ENCODE measurements at regions not wholly inside any gene's neighbourhood (a gene's known extent, or its start where the extent isn't known, plus 50 kb on each side); places are given as distances from the start of the nearest gene placed in this dataset.
A peak's percentile ranks its signal among the peaks of the same experiment; 100 is the strongest.
"Not testable (repeated sequence)": the region's sequence is repeated elsewhere in the genome, so short reads cannot be mapped to it uniquely, and the experiment has no call there.

DNA sequence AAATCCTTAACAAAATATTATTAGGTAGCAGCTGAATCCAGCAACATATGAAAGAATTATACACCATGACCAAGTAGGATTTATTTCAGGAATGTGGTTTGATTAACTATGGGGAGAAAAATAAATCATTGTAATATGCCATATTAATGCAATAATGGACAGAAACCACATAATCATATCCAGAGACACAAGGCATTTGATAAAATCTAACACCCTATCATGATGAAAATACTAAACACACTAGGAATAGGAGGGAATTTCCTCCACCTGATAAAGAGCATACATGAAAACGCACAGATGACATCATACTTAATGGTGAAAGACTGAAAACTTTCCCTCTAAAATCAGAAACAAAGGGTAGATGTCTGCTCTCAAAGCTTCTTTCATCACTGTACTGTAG lies 238.9 kb downstream of the PHLDA1 start:
- Mint-ChIP-seq H3K4me3 (no peak overlapping the region), H3K36me3 (peaks cover 2% of the 10 kb centered on the region), H3K4me1 (peaks cover 24% of the 10 kb centered on the region), H3K9me3 (no peaks in the 10 kb centered on the region), H3K27me3 (peaks cover 2% of the 10 kb centered on the region), H3K27ac (no peak overlapping the region)

DNA sequence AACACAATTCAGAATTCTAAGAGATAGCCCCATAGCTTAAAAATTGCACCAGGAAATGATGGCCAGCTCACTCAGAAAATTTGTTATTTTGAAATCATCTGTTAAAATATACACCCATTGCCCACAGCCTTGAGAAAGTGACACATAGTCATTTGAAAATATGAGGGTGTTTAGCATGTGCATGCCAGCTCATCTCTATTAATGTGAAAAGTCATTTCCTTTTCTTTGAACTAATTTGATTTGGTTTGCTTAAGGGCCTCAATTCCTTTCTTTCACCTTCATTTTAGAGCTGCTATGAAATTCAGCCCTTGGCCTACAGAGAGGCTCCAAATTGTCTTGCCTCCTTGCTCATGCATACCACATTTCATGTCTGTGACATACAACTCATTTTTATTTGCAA lies 241.4 kb downstream of the PHLDA1 start:
- H3K4me3 Mint-ChIP-seq = peak overlapping the region; percentile 12
- no peaks in the 10 kb centered on the region for H3K9me3 Mint-ChIP-seq
- peaks cover 2% of the 10 kb centered on the region for H3K27me3 Mint-ChIP-seq
- peak overlapping the region; percentile 60 for H3K27ac Mint-ChIP-seq
- H3K36me3 Mint-ChIP-seq = peaks cover 2% of the 10 kb centered on the region
- H3K4me1 Mint-ChIP-seq = peaks cover 24% of the 10 kb centered on the region

DNA sequence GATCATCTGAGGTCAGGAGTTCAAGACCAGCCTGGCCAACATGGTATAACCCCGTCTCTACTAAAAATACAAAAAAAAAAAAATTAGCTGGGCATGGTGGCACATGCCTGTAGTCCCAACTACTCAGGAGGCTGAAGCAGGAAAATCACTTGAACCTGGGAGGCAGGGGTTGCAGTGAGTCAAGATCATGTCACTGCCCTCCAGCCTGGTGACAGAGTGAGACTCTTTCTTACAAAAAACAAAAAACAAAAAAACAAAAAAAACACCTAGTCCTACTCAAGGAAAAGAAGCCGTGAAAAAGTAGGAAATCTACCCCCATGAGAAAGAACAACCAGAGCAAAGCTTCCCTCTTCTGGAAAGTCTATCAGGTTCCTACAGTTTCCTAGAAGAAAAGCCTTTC lies 244.4 kb downstream of the PHLDA1 start:
- H3K27ac Mint-ChIP-seq, H3K4me3 Mint-ChIP-seq, H3K9me3 Mint-ChIP-seq, H3K36me3 Mint-ChIP-seq, H3K27me3 Mint-ChIP-seq: not testable (repeated sequence)
- H3K4me1 Mint-ChIP-seq = peaks cover 16% of the 10 kb centered on the region

DNA sequence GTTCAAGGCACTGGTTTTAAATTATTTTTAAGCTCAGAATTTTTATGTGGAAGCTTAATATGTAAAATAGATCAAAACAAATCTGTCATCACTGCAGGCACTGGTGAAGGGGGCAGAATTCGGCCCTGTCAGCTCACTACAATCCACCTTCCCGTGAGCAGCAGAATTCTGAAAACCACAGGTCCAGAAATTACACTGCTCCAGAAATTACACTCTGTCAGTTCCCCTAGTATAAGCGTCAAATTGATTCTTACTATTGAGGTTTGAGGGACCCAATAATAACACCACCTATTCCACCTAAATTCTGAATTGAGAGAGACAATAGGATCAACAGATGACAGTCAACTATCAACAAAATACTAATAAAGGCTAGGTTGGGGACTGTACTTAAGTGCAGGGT lies 245.5 kb downstream of the PHLDA1 start:
- H3K4me3 Mint-ChIP-seq = no peak overlapping the region
- H3K4me1 Mint-ChIP-seq = peaks cover 21% of the 10 kb centered on the region
- peaks cover 2% of the 10 kb centered on the region for H3K36me3 Mint-ChIP-seq
- no peaks in the 10 kb centered on the region for H3K27me3 Mint-ChIP-seq
- H3K27ac Mint-ChIP-seq = no peak overlapping the region
- H3K9me3 Mint-ChIP-seq = no peaks in the 10 kb centered on the region

DNA sequence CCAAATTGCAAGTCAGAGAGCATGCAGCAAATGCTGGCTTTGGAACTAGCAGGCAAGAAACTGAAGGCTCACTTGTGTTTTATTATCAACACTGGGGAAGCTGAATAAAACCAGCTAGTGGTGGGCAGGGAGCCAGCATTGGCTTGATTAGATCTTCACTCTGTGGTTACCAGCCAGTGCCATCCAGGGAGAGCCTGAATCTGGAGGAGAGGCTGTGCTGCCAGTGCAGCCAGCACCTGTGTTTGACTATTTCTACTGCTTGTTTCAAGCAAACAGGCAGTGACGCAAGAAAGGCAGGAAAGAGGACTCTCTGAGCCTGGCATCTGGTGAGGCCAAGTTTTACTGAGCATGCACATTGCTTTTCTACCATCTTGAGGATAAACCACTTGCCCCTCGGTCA lies 247.0 kb downstream of the PHLDA1 start:
- H3K27ac Mint-ChIP-seq = no peak overlapping the region
- H3K4me1 Mint-ChIP-seq = peaks cover 14% of the 10 kb centered on the region
- peaks cover 1% of the 10 kb centered on the region for H3K27me3 Mint-ChIP-seq
- no peaks in the 10 kb centered on the region for H3K36me3 Mint-ChIP-seq
- H3K9me3 Mint-ChIP-seq = no peaks in the 10 kb centered on the region
- no peak overlapping the region for H3K4me3 Mint-ChIP-seq

DNA sequence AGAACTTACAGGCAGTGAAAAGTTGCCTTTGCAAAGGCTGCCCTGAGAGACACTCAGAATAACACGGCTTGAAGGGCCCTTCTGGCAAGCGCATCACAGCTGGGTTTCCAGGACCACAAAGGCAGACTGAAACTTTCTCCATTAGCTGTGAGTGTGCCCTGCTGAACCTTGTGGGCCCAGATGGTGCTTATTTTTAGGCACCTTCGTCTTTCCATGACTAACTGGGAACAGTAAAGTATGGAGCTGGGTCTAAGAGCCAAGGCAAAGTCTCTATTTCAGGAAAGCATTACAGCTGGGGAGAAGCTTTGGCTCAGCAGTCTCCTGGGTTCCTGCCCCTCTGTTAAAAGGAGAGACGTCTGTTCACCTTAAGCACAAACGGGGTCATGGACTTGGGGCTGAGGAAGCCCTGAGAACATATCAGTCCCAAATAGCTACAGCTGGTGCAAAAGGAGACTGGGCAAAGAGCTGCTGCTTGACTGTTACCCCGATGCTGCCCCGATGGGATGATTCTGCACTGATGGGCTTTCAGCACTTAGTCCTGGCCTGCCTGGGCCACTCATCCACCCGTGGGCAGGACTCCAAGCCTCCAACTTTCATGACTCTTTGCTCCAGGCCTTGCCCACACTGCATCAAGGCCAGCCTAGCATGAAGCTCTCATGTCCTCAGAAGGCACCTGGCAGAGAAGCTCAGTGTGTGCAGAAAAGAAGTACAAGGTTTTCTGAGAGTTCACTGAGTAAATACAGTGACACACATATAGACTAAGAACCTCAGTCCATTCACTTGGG lies 248.3 kb downstream of the PHLDA1 start:
- Mint-ChIP-seq H3K4me1 (peaks cover 14% of the 10 kb centered on the region), H3K4me3 (no peak overlapping the region), H3K27ac (no peak overlapping the region), H3K9me3 (no peaks in the 10 kb centered on the region), H3K27me3 (peaks cover 2% of the 10 kb centered on the region), H3K36me3 (no peaks in the 10 kb centered on the region)

DNA sequence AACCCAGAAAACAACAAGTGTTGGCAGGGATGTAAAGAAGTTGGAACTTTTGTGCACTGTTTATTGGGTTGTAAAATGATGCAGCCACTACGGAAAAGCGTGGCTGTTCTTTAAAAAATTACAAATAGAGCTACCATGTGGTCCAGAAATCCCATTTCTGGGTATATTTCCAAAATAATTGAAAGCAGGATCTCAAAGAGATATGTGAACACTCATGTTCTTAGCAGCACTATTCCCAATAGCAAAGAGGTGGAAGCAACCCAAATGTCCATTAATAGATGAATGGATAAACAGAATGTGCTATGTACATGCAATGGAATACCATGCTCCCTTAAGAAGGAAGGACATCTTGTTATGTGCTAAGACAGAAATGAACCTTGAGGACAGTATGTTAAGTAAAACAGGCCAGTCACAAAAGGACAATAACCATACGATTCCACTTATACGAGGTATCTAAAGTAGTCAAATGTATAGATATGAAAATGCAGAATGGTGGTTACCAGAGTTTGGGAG lies 249.5 kb downstream of the PHLDA1 start:
- peaks cover 14% of the 10 kb centered on the region for H3K4me1 Mint-ChIP-seq
- H3K27me3 Mint-ChIP-seq = peaks cover 4% of the 10 kb centered on the region
- H3K9me3 Mint-ChIP-seq = no peaks in the 10 kb centered on the region
- H3K36me3 Mint-ChIP-seq = no peaks in the 10 kb centered on the region
- H3K4me3 Mint-ChIP-seq = no peak overlapping the region
- no peak overlapping the region for H3K27ac Mint-ChIP-seq

DNA sequence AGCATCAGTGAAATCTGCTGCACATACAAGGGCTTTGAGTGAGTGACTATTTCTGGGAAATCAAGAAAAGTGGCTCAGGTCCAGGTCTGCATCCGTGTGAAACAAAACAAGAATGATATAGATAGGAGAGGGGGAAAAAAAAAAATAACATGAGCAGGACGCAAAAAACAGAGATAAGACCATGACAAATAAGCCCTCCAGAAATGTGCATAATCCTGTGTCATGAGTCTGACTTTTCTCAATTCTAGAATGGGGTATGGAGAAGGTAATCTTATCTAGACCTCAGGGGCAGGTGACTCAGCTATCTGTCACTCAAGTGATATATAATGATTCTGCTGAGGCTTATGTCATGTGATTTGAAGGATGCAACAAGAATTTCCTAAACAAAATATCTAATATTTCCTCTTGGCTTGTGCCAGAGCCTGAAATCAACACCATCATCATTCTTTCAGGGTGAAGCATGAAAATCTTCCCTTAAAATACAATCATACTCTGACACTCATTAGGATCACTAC lies 250.0 kb downstream of the PHLDA1 start:
- Mint-ChIP-seq H3K27me3 (peaks cover 4% of the 10 kb centered on the region), H3K36me3 (no peaks in the 10 kb centered on the region), H3K4me1 (peaks cover 14% of the 10 kb centered on the region), H3K27ac (peak overlapping the region; percentile 2), H3K9me3 (no peaks in the 10 kb centered on the region), H3K4me3 (no peak overlapping the region)

DNA sequence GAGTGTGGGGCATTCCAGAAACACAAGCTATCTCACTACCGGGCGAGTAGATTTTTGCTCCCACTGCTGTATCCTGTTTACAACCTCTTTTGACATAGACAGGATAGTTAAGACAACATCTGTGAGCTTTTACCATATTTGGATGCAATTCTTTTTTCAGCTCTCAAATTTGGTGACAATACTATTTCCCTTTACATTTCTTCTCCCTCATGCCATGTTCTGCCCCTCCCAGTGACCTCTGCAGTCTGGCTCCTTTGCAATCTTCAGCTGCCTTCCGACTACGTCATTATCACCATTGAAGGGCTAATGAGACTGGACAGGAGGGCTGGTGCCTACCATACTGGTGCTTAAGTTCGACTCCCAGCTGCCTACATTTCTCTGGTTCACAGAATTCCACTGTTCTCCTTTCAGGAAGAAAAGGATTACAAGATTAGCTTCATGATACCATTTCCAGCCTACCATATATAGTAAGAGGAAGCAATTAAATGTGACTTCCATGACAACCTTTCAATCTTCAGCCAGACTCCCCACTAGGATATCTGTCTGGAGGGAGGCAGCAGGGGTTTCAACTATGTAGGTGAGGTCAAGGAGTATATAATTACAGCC lies 251.6 kb downstream of the PHLDA1 start:
- H3K4me3 Mint-ChIP-seq = no peak overlapping the region
- peaks cover 14% of the 10 kb centered on the region for H3K4me1 Mint-ChIP-seq
- no peak overlapping the region for H3K27ac Mint-ChIP-seq
- peaks cover 4% of the 10 kb centered on the region for H3K27me3 Mint-ChIP-seq
- H3K36me3 Mint-ChIP-seq = no peaks in the 10 kb centered on the region
- no peaks in the 10 kb centered on the region for H3K9me3 Mint-ChIP-seq

DNA sequence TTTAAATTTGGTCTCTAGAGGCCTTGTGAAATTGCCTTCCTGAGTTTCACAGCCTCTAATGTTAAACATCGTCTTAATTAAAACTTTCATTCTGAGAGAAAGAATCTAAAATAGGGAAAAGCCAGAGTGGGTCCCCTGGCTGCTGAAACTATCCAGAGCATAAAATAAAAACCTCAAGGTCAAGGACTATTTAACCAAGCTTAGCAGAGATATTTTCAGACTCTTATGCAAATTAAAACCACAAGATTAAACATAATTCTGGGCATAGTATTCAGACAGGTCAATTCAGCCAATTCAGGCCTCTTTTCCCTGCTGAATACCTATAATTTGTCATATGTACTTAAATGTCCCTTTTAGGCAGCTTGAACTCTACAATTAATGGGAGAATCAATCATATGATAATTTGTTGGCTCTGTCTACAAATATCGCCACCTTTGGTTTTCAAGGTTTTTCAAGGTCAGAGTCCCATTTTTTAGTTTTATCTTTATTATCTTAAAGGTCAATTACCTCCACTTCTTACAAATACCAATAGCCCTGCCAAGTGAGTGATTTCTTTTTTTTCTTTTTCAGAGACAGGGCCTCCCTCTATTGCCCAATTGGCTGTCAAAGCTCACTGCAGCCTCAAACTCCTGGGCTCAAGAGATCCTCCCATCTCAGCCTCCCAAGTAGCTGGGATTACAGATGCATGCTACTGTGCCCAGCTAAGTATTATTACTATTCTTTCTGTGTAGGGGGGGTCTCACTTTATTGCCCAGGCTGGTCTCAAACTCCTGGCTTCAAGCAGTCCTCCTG lies 257.1 kb downstream of the PHLDA1 start:
- Mint-ChIP-seq H3K9me3 (no peaks in the 10 kb centered on the region), H3K4me3 (no peak overlapping the region), H3K4me1 (no peaks in the 10 kb centered on the region)

DNA sequence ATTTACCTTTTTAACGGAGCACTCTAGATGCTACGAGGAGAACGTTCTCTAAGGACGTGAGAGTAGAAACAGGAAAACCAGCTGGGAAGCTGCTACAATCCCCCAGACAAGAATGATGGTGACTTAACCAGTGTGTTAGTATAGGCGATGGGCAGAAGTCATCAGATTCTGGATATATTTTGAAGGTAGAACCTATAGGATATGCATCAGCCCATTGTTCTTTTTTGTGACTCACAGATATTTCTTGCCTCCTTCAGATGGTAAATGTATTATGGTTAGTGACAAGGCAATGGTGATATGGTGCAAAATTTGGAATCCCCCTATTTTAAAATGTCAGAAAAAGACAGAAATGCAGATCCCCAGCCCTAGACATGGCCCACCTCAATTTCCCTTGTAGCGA lies 258.2 kb downstream of the PHLDA1 start:
- H3K9me3 Mint-ChIP-seq = no peaks in the 10 kb centered on the region
- peaks cover 4% of the 10 kb centered on the region for H3K27me3 Mint-ChIP-seq
- H3K27ac Mint-ChIP-seq = no peak overlapping the region
- no peaks in the 10 kb centered on the region for H3K36me3 Mint-ChIP-seq
- H3K4me3 Mint-ChIP-seq = no peak overlapping the region
- no peaks in the 10 kb centered on the region for H3K4me1 Mint-ChIP-seq

More for the DNA sequence above, 257.1 kb downstream of the PHLDA1 start:
- H3K27me3 Mint-ChIP-seq = peaks cover 2% of the 10 kb centered on the region
- H3K27ac Mint-ChIP-seq = no peak overlapping the region
- no peaks in the 10 kb centered on the region for H3K36me3 Mint-ChIP-seq

DNA sequence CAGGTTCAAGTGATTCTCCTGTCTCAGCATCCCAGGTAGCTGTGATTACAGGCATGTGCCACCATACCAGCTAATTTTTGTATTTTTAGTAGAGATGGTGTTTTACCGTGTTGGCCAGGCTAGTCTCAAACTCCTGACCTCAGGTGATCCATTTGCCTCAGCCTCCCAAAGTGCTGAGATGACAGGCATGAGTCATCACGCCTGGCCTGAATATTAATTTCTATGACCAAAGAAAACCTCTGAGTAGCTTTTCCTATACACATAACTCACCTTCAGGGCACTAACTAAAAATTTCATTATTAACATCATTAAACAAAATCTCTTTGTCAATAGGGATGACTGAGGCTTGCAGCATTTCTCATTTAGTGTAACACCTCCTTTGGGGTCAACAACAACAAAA lies 259.6 kb upstream of the KRR1 start:
- no peaks in the 10 kb centered on the region for H3K36me3 Mint-ChIP-seq
- no peaks in the 10 kb centered on the region for H3K9me3 Mint-ChIP-seq
- no peak overlapping the region for H3K27ac Mint-ChIP-seq
- peaks cover 5% of the 10 kb centered on the region for H3K27me3 Mint-ChIP-seq
- H3K4me3 Mint-ChIP-seq = no peak overlapping the region
- peaks cover 5% of the 10 kb centered on the region for H3K4me1 Mint-ChIP-seq

DNA sequence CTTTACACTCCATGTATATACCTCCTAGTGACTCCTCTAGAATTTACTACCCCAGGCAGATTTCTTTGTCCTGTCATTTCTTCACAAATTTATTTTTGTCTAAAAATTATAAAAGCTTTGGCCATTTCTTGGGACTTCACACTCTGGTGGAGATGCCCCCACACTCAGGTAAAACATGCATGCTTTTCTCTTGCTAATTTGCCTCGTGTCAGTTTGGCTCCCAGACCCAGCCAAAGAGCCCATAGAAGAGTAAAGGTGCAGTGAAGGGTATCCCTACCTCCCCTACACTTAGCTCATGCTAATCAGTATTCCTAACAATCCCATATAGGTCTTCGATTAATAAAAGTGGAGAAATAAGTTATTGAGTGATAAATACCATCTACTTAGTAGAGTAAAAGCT lies 256.5 kb upstream of the KRR1 start:
- Mint-ChIP-seq H3K9me3 (no peaks in the 10 kb centered on the region), H3K27me3 (peaks cover 5% of the 10 kb centered on the region), H3K4me3 (no peak overlapping the region), H3K27ac (no peak overlapping the region), H3K4me1 (peaks cover 5% of the 10 kb centered on the region), H3K36me3 (no peaks in the 10 kb centered on the region)

DNA sequence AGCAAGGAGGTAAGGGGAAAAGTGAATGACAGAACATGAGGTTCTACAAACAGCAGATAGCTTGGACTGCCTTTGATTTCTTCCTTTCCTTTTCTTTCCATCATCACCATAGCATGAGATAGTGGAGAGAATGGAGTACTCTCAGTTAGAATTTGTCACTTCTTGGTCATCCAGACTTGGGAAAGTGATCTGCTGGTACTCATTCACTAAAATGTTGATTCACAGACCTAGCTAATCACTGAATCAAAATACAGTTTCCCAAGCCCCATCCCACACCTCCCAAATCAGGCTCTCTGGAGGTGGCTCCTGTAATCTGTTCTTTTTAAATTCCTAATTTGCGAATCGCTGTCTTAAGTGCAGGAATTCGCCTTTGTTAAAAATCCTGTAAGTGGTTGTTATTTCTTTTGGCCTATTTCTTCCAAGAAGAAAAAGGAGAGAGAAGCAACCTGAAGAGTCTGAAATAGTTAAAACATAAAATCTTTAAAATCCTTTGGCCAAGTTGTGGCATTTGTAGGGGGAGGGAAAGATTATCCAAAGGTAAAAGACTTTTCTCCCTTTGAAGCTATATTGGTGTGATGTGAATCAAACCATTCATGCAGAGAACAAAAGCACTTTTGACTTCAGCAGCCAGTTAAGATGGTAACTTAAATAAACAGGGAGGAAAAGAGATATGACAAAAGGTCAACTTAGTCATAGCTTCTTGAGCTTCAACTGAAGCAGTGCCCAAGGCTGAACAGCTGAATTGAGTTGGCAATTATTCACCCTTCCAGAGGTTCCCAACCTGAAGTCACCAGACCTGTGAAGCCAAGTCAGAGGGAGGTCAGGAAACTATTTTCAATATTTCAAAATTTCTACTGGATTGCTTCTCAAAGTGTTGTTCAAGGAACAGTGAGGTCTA lies 255.1 kb upstream of the KRR1 start:
- Mint-ChIP-seq H3K4me3 (no peak overlapping the region), H3K9me3 (no peaks in the 10 kb centered on the region), H3K27me3 (peaks cover 5% of the 10 kb centered on the region), H3K27ac (no peak overlapping the region), H3K4me1 (peaks cover 5% of the 10 kb centered on the region), H3K36me3 (no peaks in the 10 kb centered on the region)

Measured in activated naive CD4-positive, alpha-beta T cell treated with anti-CD3 and anti-CD28 coated beads, Interleukin-2, amount 50 U/mL, for 24 hours (primary cell).